H9 (cell line): ENCODE measurements at regions not wholly inside any gene's neighbourhood (a gene's known extent, or its start where the extent isn't known, plus 50 kb on each side); places are given as distances from the start of the nearest gene placed in this dataset.

ENCODE experiments used
- DNase-seq: peaks from one replicate; pipeline ENCODE4 v3.0.0-alpha.2; 2017
- H2AFZ ChIP-seq: one replicate; pipeline ENCODE4 v1.6.1; 2013; ENCODE audit warnings: mild to moderate bottlenecking, low read length, control low read depth, moderate library complexity
- H2AK5ac ChIP-seq: 2 replicates; pipeline ENCODE4 v1.6.1; 2013; ENCODE audit warnings: low read length, control low read depth, mixed read lengths; ENCODE audit not compliant: insufficient read length
- H2BK120ac ChIP-seq: one replicate; pipeline ENCODE4 v1.6.1; 2013; ENCODE audit warnings: low read depth, mild to moderate bottlenecking, low read length, control low read depth, inconsistent platforms; ENCODE audit not compliant: poor library complexity, severe bottlenecking
- H2BK12ac ChIP-seq: 2 replicates; pipeline ENCODE4 v1.6.1; 2013; ENCODE audit warnings: low read length, control low read depth, mixed read lengths, low read depth; ENCODE audit not compliant: insufficient read length
- H2BK15ac ChIP-seq: 2 replicates; pipeline ENCODE4 v1.6.1; 2013; ENCODE audit warnings: low read depth, low read length, control low read depth
- H2BK20ac ChIP-seq: one replicate; pipeline ENCODE4 v1.6.1; 2013; ENCODE audit warnings: low read depth, mild to moderate bottlenecking, low read length, control low read depth, inconsistent platforms; ENCODE audit not compliant: poor library complexity, severe bottlenecking
- H2BK5ac ChIP-seq: 2 replicates; pipeline ENCODE4 v1.6.1; 2013; ENCODE audit warnings: low read length, control low read depth, mixed read lengths; ENCODE audit not compliant: insufficient read length
- H3K14ac ChIP-seq: 2 replicates; pipeline ENCODE4 v1.6.1; 2013; ENCODE audit warnings: low read length, control low read depth; ENCODE audit not compliant: insufficient read depth
- H3K18ac ChIP-seq: 2 replicates; pipeline ENCODE4 v1.6.1; 2013; ENCODE audit warnings: low read depth, mild to moderate bottlenecking, mixed read lengths, low read length, control low read depth; ENCODE audit not compliant: insufficient read length
- H3K23ac ChIP-seq: 2 replicates; pipeline ENCODE4 v1.6.1; 2013; ENCODE audit warnings: low read length, control low read depth, mixed read lengths, low read depth; ENCODE audit not compliant: insufficient read length
- H3K23me2 ChIP-seq: 2 replicates; pipeline ENCODE4 v1.6.1; 2013; ENCODE audit warnings: low read depth, mild to moderate bottlenecking, mixed read lengths, low read length, control low read depth; ENCODE audit not compliant: insufficient read length, poor library complexity, severe bottlenecking
- H3K27ac ChIP-seq: 2 replicates; pipeline ENCODE4 v1.5.1; 2013; ENCODE audit warnings: low read length, control low read depth, mixed read lengths, low read depth; ENCODE audit not compliant: insufficient read length
- H3K27me3 ChIP-seq: 2 replicates; pipeline ENCODE4 v1.6.1; 2013; ENCODE audit warnings: low read length, control low read depth, inconsistent platforms; ENCODE audit not compliant: insufficient read depth
- H3K4ac ChIP-seq: 2 replicates; pipeline ENCODE4 v1.6.1; 2013; ENCODE audit warnings: low read depth, mild to moderate bottlenecking, control low read depth, inconsistent platforms, low read length, moderate library complexity
- H3K4me1 ChIP-seq: 2 replicates; pipeline ENCODE4 v1.6.1; 2013; ENCODE audit warnings: low read length, control low read depth, inconsistent platforms; ENCODE audit not compliant: insufficient read depth
- H3K4me2 ChIP-seq: 2 replicates; pipeline ENCODE4 v1.6.1; 2013; ENCODE audit warnings: low read length, control low read depth, mixed read lengths; ENCODE audit not compliant: insufficient read length, insufficient read depth
- H3K56ac ChIP-seq: 2 replicates; pipeline ENCODE4 v1.6.1; 2013; ENCODE audit warnings: low read depth, mild to moderate bottlenecking, mixed read lengths, low read length, control low read depth; ENCODE audit not compliant: insufficient read length
- H3K79me1 ChIP-seq: 2 replicates; pipeline ENCODE4 v1.6.1; 2013; ENCODE audit warnings: low read depth, mild to moderate bottlenecking, moderate library complexity, low read length, control low read depth, inconsistent platforms; ENCODE audit not compliant: insufficient read depth, poor library complexity, severe bottlenecking
- H3K79me2 ChIP-seq: 2 replicates; pipeline ENCODE4 v1.6.1; 2013; ENCODE audit warnings: low read length, control low read depth, inconsistent platforms; ENCODE audit not compliant: insufficient read depth
- H3K9ac ChIP-seq: 2 replicates; pipeline ENCODE4 v1.6.1; 2013; ENCODE audit warnings: low read length, control low read depth, mixed read lengths; ENCODE audit not compliant: insufficient read length; ENCODE audit errors: extremely low read depth
- H3K9me3 ChIP-seq: one replicate; pipeline ENCODE4 v1.6.1; 2013; ENCODE audit warnings: low read depth, low read length, inconsistent platforms; ENCODE audit not compliant: control insufficient read depth
- H3T11ph ChIP-seq: one replicate; pipeline ENCODE4 v1.6.1; 2013; ENCODE audit warnings: mild to moderate bottlenecking, low read length, control low read depth, inconsistent platforms
- H4K20me1 ChIP-seq: one replicate; pipeline ENCODE4 v1.6.1; 2013; ENCODE audit not compliant: control insufficient read depth, insufficient read length, insufficient read depth
- H4K5ac ChIP-seq: 2 replicates; pipeline ENCODE4 v1.6.1; 2013; ENCODE audit warnings: low read depth, mild to moderate bottlenecking, mixed read lengths, low read length, control low read depth; ENCODE audit not compliant: insufficient read length
- H4K8ac ChIP-seq: replicated peaks from 2 replicates; pipeline ENCODE4 v1.6.1; 2013; ENCODE audit warnings: low read length, control low read depth, mixed read lengths, low read depth; ENCODE audit not compliant: insufficient read length
- H4K91ac ChIP-seq: 2 replicates; pipeline ENCODE4 v1.6.1; 2013; ENCODE audit warnings: low read depth, mild to moderate bottlenecking, moderate library complexity, mixed read lengths, low read length, control low read depth; ENCODE audit not compliant: insufficient read length
- H3K27ac Mint-ChIP-seq, 3 experiments: 2 replicates in 2 of 3; 3 replicates in 1 of 3; pipeline ENCODE4 v1.8.0; 2020 to 2021; ENCODE audit warnings: mixed read lengths in 3 of 3, mild to moderate bottlenecking in 1 of 3, moderate library complexity in 1 of 3
- H3K27me3 Mint-ChIP-seq: 2 replicates; pipeline ENCODE4 v1.8.0; 2021; ENCODE audit warnings: low read depth, mild to moderate bottlenecking, moderate library complexity, mixed read lengths
- H3K36me3 Mint-ChIP-seq, 3 experiments: 2 replicates in 2 of 3; 3 replicates in 1 of 3; pipeline ENCODE4 v1.8.0; 2020 to 2021; ENCODE audit warnings: low read depth in 3 of 3, mixed read lengths in 3 of 3; ENCODE audit not compliant: insufficient read depth in 1 of 3
- H3K4me1 Mint-ChIP-seq, 2 experiments: 2 replicates each; pipeline ENCODE4 v1.8.0; 2020; ENCODE audit warnings: mixed read lengths in 2 of 2
- H3K4me3 Mint-ChIP-seq, 2 experiments: 2 replicates in 1 of 2; 3 replicates in 1 of 2; pipeline ENCODE4 v1.8.0; 2020 to 2021; ENCODE audit warnings: mild to moderate bottlenecking in 2 of 2, mixed read lengths in 2 of 2, moderate library complexity in 1 of 2
- H3K9me3 Mint-ChIP-seq, 2 experiments: 2 replicates in 1 of 2; 3 replicates in 1 of 2; pipeline ENCODE4 v1.8.0; 2020; ENCODE audit warnings: mild to moderate bottlenecking in 2 of 2, mixed read lengths in 2 of 2, moderate library complexity in 1 of 2
- WGBS: extraction: QIAGEN DNeasy Blood & Tissue Kit; methylation state at CpG from one replicate; pipeline ENCODE4 v1.1.7; 2013; ENCODE audit warnings: missing lambda C conversion rate, low lambda C conversion rate, mixed read lengths; ENCODE audit not compliant: insufficient read length; ENCODE audit errors: extremely low coverage; 5-methylcytosine and 5-hydroxymethylcytosine counted together
- TF ChIP-seq, protein P1 (sequence below): fragments of 200-600 bp; sonication (generic); conservative IDR thresholded peaks from 3 replicates; pipeline ENCODE4 v1.8.0; 2021; ENCODE audit warnings: antibody characterized with exemption, mild to moderate bottlenecking

DNA sequence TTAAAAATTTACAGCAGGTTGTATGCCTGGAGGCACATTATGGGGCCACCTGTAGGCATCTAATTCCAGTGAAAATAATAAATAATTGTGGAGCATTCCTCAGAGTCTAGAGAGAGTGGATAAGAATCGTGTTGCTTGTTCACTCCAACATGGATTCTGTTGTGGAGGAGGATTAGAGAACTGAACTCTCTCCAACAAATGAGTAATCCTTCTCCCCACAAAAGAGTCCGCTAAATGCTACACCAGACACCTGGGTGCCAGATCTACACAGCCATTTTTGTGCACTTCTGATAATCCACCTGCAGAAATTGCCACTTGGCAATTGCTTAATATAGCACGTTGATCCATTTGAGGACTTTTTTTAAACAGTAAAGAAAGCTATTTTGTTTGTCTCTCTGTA lies 113.7 kb upstream of the DPYD start:
- no peak overlapping the region for H3K4ac ChIP-seq
- DNase-seq: no peak

More for the DNA sequence above, 113.7 kb upstream of the DPYD start:
- H3K9me3 ChIP-seq: no peaks in the 10 kb centered on the region
- H3K18ac ChIP-seq: no peak overlapping the region
- H3K23me2 ChIP-seq: no peaks in the 10 kb centered on the region
- TF ChIP-seq, protein P1, sequence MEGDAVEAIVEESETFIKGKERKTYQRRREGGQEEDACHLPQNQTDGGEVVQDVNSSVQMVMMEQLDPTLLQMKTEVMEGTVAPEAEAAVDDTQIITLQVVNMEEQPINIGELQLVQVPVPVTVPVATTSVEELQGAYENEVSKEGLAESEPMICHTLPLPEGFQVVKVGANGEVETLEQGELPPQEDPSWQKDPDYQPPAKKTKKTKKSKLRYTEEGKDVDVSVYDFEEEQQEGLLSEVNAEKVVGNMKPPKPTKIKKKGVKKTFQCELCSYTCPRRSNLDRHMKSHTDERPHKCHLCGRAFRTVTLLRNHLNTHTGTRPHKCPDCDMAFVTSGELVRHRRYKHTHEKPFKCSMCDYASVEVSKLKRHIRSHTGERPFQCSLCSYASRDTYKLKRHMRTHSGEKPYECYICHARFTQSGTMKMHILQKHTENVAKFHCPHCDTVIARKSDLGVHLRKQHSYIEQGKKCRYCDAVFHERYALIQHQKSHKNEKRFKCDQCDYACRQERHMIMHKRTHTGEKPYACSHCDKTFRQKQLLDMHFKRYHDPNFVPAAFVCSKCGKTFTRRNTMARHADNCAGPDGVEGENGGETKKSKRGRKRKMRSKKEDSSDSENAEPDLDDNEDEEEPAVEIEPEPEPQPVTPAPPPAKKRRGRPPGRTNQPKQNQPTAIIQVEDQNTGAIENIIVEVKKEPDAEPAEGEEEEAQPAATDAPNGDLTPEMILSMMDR: no peak
- no peak overlapping the region for H4K5ac ChIP-seq
- H3K9ac ChIP-seq: no peak overlapping the region
- no peaks in the 10 kb centered on the region for H3K79me1 ChIP-seq
- no peak overlapping the region for H2BK120ac ChIP-seq
- no peak overlapping the region for H3K56ac ChIP-seq
- H4K20me1 ChIP-seq: no peaks in the 10 kb centered on the region
- Mint-ChIP-seq H3K4me3 (no peak overlapping the region), H3K27me3 (peaks cover 4% of the 10 kb centered on the region; the same call in 1 of the 2 replicates), H3K27ac (no peak overlapping the region), H3K9me3 (no peaks in the 10 kb centered on the region), H3K36me3 (no peaks in the 10 kb centered on the region), H3K4me1 (no peaks in the 10 kb centered on the region)
- H3K14ac ChIP-seq: no peak overlapping the region
- H2BK12ac ChIP-seq: no peak overlapping the region
- H4K91ac ChIP-seq: no peak overlapping the region
- H3K23ac ChIP-seq: no peak overlapping the region
- H2BK15ac ChIP-seq: no peak overlapping the region
- H4K8ac ChIP-seq: no peak overlapping the region
- no peak overlapping the region for H2AFZ ChIP-seq
- WGBS: no CpG with 5 or more reads among the region's 3 CpGs
- H3K27ac ChIP-seq: no peak overlapping the region
- no peak overlapping the region for H3T11ph ChIP-seq
- no peaks in the 10 kb centered on the region for H3K4me1 ChIP-seq
- H3K4me2 ChIP-seq: no peak overlapping the region
- no peaks in the 10 kb centered on the region for H3K79me2 ChIP-seq
- H2BK20ac ChIP-seq: no peak overlapping the region
- no peaks in the 10 kb centered on the region for H3K27me3 ChIP-seq
- no peak overlapping the region for H2AK5ac ChIP-seq
- no peak overlapping the region for H2BK5ac ChIP-seq
